Endothelial cell of umbilical vein (primary cell): ENCODE measurements at regions not wholly inside any gene's neighbourhood (a gene's known extent, or its start where the extent isn't known, plus 50 kb on each side); places are given as distances from the start of the nearest gene placed in this dataset.

Experiments
- EZH2 ChIP-seq: IDR thresholded peaks from 2 replicates; pipeline ENCODE4 v1.6.1; 2012; ENCODE audit warnings: borderline replicate concordance, low read depth, mild to moderate bottlenecking, moderate library complexity, low read length, inconsistent platforms; ENCODE audit not compliant: severe bottlenecking
- GATA2 ChIP-seq: IDR thresholded peaks from 2 replicates; pipeline ENCODE4 v1.7.0; 2011; ENCODE audit warnings: low read depth, mild to moderate bottlenecking, moderate library complexity, mixed read lengths, low read length; ENCODE audit not compliant: insufficient read length, insufficient read depth
- JUN ChIP-seq: IDR thresholded peaks from 2 replicates; pipeline ENCODE4 v1.6.1; 2011; ENCODE audit warnings: borderline replicate concordance, low read depth; ENCODE audit not compliant: insufficient read length, insufficient read depth
- MAX ChIP-seq: IDR thresholded peaks from 2 replicates; pipeline ENCODE4 v1.6.1; 2011; ENCODE audit not compliant: insufficient read depth, insufficient read length
- MYC ChIP-seq: IDR thresholded peaks from one replicate; pipeline ENCODE4 v1.6.1; 2011; ENCODE audit warnings: mild to moderate bottlenecking, low read depth, low read length
- POLR2A ChIP-seq: IDR thresholded peaks from 2 replicates; pipeline ENCODE4 v1.6.1; 2012; ENCODE audit warnings: low read depth, mild to moderate bottlenecking, control low read depth, low read length
- POLR2AphosphoS5 ChIP-seq: IDR thresholded peaks from 2 replicates; pipeline ENCODE4 v1.6.1; 2012; ENCODE audit warnings: low read depth, mild to moderate bottlenecking, control low read depth, low read length, moderate library complexity; ENCODE audit not compliant: insufficient read depth
- TF ChIP-seq, protein P1 (sequence below), 2 donors: IDR thresholded peaks; 1 replicate in 1 of 2; 2 replicates in 1 of 2; pipeline ENCODE4 v1.5.1; 2011; ENCODE audit warnings: low read length in 2 of 2, mild to moderate bottlenecking in 2 of 2, moderate library complexity in 2 of 2, control low read depth in 1 of 2, inconsistent platforms in 1 of 2, low read depth in 1 of 2; ENCODE audit not compliant: insufficient read depth in 1 of 2; ENCODE audit errors: extremely low read depth in 1 of 2

DNA sequence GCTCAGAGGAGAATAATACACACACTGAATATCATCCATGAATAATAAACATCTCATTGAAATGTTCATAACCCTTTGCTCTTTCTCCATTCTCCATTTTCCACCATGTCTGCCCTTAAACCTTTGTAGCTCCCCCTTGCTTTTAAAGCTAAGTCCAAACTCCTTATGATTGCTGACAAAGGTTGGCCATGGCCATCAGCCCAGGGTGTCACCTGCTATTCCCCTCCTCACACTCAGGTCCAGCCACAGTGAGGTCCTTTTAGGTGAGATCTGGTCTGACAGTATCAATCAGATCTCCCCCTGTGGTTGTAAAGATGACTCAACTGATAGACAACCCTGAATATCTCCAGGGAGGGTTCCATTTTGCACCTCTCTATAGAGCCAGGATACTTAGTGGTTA is 181.5 kb upstream of the PDE1C start:
- TF ChIP-seq MAX (no peak), EZH2 (no peak), POLR2A (no peak), MYC (no peak), JUN (no peak), POLR2AphosphoS5 (no peak), GATA2 (no peak)
- TF ChIP-seq, protein P1, sequence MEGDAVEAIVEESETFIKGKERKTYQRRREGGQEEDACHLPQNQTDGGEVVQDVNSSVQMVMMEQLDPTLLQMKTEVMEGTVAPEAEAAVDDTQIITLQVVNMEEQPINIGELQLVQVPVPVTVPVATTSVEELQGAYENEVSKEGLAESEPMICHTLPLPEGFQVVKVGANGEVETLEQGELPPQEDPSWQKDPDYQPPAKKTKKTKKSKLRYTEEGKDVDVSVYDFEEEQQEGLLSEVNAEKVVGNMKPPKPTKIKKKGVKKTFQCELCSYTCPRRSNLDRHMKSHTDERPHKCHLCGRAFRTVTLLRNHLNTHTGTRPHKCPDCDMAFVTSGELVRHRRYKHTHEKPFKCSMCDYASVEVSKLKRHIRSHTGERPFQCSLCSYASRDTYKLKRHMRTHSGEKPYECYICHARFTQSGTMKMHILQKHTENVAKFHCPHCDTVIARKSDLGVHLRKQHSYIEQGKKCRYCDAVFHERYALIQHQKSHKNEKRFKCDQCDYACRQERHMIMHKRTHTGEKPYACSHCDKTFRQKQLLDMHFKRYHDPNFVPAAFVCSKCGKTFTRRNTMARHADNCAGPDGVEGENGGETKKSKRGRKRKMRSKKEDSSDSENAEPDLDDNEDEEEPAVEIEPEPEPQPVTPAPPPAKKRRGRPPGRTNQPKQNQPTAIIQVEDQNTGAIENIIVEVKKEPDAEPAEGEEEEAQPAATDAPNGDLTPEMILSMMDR (IDR thresholded peaks at IDR 0.05; ENCODE audit: extremely low read depth in 1 of 2, insufficient read depth in 1 of 2, low read depth in 1 of 2, low read length in 2 of 2), result no peak
